Glomerular visceral epithelial cell (primary cell): ENCODE measurements at regions not wholly inside any gene's neighbourhood (a gene's known extent, or its start where the extent isn't known, plus 50 kb on each side); places are given as distances from the start of the nearest gene placed in this dataset.

Experiments used
- DNase-seq: peaks from one replicate; pipeline ENCODE4 v3.0.0-alpha.2; 2016; ENCODE audit errors: extremely low spot score

GRCh38 chr10:2445370-2445769, 622.0 kb upstream of the PFKP start:
- no peak for DNase-seq

GRCh38 chr10:2439983-2440382, 627.4 kb upstream of the PFKP start:
- no peak for DNase-seq

GRCh38 chr10:2439000-2439399, 628.3 kb upstream of the PFKP start:
- no peak for DNase-seq

GRCh38 chr10:2438248-2438939, 629.0 kb upstream of the PFKP start:
- no peak for DNase-seq

- no peak for DNase-seq
These were observed 630.4 kb upstream of the PFKP start for GRCh38 chr10:2436933-2437332.

GRCh38 chr10:2431961-2432360, 635.4 kb upstream of the PFKP start:
- no peak for DNase-seq

- DNase-seq: no peak
These were observed 639.9 kb upstream of the PFKP start for GRCh38 chr10:2427412-2427811.

- DNase-seq: no peak
These were observed 642.0 kb upstream of the PFKP start for GRCh38 chr10:2425320-2425719.

- DNase-seq: no peak
These were observed 652.8 kb upstream of the PFKP start for GRCh38 chr10:2414562-2414961.

GRCh38 chr10:2414039-2414438, 653.3 kb upstream of the PFKP start:
- DNase-seq: no peak

GRCh38 chr10:2410049-2410448, 657.3 kb upstream of the PFKP start:
- DNase-seq: no peak

GRCh38 chr10:2401459-2401858, 664.1 kb upstream of the ADARB2 start:
- DNase-seq: no peak

- no peak for DNase-seq
These were observed 662.2 kb upstream of the ADARB2 start for GRCh38 chr10:2399482-2399881.

- DNase-seq: no peak
These were observed 655.0 kb upstream of the ADARB2 start for GRCh38 chr10:2392145-2392812.

- no peak for DNase-seq
These were observed 650.3 kb upstream of the ADARB2 start for GRCh38 chr10:2387672-2388071.

- DNase-seq: no peak
These were observed 649.9 kb upstream of the ADARB2 start for GRCh38 chr10:2387261-2387660.

- no peak for DNase-seq
These were observed 642.9 kb upstream of the ADARB2 start for GRCh38 chr10:2380218-2380617.

- no peak for DNase-seq
These were observed 629.8 kb upstream of the ADARB2 start for GRCh38 chr10:2367083-2367482.

GRCh38 chr10:2366264-2366931, 629.1 kb upstream of the ADARB2 start:
- no peak for DNase-seq

- DNase-seq: no peak
These were observed 625.0 kb upstream of the ADARB2 start for GRCh38 chr10:2362331-2362730.

- no peak for DNase-seq
These were observed 621.3 kb upstream of the ADARB2 start for GRCh38 chr10:2358586-2358985.

GRCh38 chr10:2356670-2357069, 619.3 kb upstream of the ADARB2 start:
- DNase-seq: no peak

GRCh38 chr10:2351566-2351965, 614.2 kb upstream of the ADARB2 start:
- DNase-seq: no peak
